ENCODE measurements at regions not wholly inside any gene's neighbourhood (a gene's known extent, or its start where the extent isn't known, plus 50 kb on each side); places are given as distances from the start of the nearest gene placed in this dataset.

DNA sequence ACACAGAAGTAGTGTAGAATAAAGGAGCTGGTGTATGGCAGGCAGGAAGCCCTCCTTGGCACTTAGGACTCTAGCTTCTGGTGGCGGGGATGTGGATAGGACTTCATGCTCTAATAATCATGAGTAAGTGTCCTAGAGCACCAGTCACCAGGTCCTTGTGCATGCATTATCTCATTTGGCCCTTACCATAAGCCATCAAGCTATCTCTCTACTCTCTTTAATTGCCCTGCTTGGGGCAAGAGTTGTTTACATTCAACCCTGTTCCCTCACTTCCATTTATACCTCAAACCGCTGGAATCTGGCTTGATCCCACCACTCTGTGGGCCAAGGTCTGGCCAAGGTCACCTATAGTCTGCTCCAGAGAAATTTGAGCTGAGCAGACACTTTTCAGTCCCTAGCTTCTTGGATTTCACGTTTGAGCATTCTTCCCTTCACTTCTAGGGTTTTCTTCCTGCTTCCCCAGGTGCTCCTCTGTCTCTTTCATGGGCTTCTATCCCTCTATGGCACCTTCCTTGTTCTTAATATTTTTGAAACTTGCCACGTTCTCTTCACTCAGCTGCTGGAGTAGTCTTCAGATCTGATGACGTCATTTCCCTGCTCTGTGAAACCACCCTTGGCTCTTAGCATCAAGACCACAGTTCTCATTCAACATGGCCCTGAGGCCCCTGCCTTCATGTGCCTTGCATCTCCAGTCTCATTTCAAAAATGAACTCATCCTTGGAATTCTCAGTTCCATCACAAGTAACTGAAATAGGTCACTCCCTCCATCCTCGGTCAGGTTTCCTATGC is 94.9 kb upstream of the GATA6 start:
- FAIRE-seq = no peak

GRCh38 chr18:22080035-22080434 is 89.4 kb upstream of the GATA6 start:
- no peak for FAIRE-seq

DNA sequence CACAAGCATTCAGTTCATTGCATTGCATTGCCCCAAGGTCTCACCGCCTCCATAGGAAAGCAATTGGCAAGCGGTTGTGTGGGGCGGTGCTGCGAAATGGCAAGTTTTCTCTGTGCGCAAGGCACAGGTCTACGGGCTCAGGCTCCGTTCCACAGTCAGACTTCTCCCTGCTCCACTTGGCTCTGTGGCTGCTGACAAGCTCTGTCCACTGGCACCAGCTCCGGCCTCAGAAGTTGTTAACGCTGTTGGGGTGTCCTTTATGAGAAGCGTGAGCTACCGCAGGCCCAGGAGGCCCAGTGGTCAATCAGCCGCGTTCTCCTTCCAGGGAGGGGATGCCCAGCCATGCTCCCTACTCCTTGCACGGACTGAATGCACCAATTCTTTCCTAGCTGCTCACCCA is 87.0 kb upstream of the GATA6 start:
- no peak for FAIRE-seq

GRCh38 chr18:22084547-22084946 is 84.8 kb upstream of the GATA6 start:
- FAIRE-seq = no peak

GRCh38 chr18:22086973-22087372 is 82.4 kb upstream of the GATA6 start:
- no peak for FAIRE-seq

GRCh38 chr18:22088029-22088428 is 81.4 kb upstream of the GATA6 start:
- FAIRE-seq = no peak

- FAIRE-seq = no peak
Measured at GRCh38 chr18:22088996-22089640, 80.3 kb upstream of the GATA6 start.

GRCh38 chr18:22091341-22091740 is 78.0 kb upstream of the GATA6 start:
- FAIRE-seq = no peak

DNA sequence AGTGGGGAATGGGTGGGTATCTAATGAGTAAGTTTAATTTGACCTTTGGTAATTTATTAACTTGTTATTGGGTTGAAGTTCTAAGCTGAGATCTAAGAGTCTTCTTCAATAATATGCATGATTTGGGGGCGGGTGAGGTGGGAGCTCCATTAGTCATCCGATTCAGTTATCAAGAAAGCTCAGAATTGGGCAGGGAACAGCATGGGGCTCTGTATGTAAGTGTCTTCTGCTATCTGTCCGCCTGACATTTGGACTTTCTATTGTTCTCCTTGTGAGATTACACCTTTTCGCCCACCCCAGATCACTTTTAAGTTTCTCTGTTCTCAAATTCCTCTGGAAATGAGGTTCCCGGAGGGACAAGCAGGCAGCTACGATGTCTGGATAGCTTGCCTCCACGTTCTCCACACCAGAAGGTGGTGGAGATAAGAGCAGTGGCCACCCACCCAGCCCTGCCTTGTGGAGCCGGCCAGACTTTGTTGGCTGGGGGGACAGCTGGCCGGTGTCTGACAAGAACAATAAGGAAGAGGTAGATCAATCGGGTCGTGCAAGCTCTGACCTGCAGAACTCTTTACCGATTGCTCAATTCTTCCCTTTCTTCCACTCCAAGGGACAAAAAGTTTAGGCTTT is 75.5 kb upstream of the GATA6 start:
- FAIRE-seq = no peak

DNA sequence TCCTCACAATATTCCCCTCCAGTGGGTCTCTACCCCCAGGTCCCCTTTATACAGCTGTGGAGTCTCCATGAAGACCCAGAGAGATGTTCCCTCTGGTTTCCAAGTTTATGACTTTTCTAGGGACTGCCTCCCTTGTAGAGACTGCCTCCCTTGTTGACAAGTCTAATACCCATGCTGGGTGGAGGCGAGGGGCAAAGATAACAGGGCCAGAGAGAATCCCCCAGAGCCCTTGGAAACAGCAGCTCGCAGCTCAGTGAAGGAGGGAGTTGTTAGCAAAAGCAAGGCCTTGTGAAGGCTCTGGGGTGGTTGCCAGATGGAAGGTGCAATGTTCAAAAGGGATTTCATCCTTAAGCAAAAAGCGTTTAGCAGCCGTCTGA is 75.0 kb upstream of the GATA6 start:
- FAIRE-seq = no peak

DNA sequence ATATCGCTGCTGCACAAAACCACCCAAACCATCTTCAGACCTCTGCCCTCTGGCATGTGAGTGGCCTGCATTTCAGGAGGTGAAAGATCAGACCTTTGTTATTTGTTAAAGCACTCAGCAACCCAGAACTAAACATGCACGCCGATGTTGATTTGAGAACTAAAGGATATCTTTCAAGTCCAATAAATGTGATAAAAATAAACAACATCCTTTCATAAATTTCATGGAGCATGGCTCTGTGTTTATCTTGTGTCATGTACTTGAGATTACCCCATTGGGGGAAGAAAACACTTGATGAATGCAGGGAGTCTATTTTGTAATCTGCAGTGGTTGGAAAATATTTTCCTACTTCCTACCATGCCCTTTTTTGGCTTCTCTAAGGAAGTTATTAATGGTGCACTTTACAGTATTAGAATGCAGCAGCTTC is 70.8 kb upstream of the GATA6 start:
- no peak for FAIRE-seq

- FAIRE-seq = no peak
Measured at GRCh38 chr18:22099925-22100324, 69.5 kb upstream of the GATA6 start.

- no peak for FAIRE-seq
Measured at GRCh38 chr18:22101731-22102130, 67.7 kb upstream of the GATA6 start.

DNA sequence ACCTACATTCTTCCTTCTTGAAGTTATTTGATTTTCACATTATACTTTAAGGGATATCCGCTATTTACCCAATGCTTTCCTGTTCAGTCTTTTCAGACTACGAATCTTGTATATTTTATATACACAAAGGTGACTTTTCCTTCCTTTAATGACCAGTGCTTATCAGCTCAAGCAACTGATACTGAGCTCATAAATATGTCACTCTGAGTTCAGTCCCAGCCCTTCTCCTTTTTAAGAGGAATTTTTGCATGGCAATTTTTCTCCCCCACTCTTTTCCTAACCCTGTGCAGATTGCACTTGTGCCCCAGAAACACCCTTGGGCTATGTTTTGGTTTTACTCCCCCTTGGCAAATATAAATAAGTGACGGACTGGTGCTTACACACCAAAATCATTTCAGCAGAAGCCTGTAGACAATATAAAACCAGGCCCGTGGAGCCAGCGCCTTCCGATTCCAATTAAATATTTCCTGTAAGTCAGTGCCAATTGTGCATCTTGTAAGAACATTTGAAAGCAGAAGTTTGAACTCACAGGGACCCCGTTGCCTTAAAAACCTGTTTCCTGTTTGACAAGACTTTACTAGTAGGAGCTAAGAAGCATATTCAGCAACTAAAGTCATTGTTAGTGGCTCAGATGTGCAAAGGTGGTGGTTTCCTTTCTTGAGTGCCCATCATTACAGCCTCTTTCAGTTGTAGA is 66.3 kb upstream of the GATA6 start:
- FAIRE-seq = no peak

DNA sequence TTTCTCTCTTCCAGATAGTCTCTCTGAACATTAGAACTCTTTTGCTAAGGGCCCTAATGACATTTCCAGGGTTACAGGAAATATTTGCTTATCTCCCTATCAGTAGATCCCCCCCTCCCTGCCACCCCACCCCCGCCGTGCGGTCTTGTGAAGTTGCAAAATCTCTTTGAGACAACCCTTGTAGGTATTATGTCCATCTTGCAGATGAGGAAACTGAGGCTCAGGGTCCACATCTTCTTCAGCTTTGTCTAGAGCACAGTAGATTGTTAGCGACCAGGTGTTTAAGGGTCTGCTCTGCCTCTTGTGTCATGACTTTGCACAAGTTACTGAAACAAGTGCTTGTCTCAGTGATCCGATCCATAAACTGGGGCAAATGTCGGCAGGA is 65.8 kb upstream of the GATA6 start:
- no peak for FAIRE-seq

GRCh38 chr18:22106536-22107292 is 62.7 kb upstream of the GATA6 start:
- FAIRE-seq = no peak

GRCh38 chr18:22108674-22109073 is 60.7 kb upstream of the GATA6 start:
- FAIRE-seq = no peak

DNA sequence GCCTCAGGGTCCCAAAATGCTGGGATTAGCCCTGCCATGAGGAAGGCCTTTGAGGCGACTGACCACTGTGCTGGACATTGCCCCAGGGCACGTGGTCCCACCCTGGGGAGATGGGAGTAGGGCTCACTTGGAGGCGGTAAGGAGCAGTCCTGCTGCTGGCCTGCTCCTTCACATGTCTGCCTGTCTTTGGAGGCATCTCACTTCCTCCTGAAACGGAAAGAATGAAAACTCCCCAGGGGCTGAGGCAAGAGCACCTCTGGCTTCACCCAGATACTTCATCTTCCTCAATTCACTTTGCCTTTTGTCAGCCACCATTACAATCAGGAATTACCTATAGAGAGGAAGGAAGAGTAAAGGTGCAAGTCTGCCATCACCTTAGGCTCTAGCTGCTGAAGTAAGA is 59.9 kb upstream of the GATA6 start:
- no peak for FAIRE-seq

DNA sequence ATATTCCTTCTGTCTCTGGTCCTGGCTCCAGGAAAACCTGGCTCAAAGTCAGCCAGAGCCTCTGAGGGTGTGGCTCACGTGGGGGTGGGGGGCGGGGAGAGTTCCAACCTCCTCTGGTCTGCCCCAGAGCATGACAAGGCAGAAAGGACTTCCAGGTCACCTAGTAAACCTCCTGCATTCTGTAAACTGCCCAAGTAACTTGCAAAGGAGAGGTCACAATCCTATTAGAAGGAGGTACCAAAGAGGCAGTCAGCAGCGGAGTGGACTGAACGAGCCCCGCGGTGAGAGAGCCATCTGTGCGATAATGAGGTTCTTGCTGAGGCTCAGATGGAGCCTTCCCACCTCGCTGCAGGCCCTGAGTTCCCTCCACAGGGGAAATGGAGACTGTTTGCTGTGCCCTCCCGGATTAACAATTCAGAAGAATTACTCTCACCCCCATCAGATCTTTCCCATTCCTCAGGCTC is 58.9 kb upstream of the GATA6 start:
- no peak for FAIRE-seq

GRCh38 chr18:22112215-22112614 is 57.2 kb upstream of the GATA6 start:
- FAIRE-seq = no peak

GRCh38 chr18:22113144-22113844 is 56.1 kb upstream of the GATA6 start:
- no peak for FAIRE-seq

All from colon (tissue), 2 donors.